BE2C (cell line): ENCODE measurements at regions not wholly inside any gene's neighbourhood (a gene's known extent, or its start where the extent isn't known, plus 50 kb on each side); places are given as distances from the start of the nearest gene placed in this dataset.
"Not testable (repeated sequence)": the region's sequence is repeated elsewhere in the genome, so short reads cannot be mapped to it uniquely, and the experiment has no call there.

Experiments used
- DNase-seq: peaks from one replicate; pipeline ENCODE4 v3.0.0-alpha.2; 2020
- H3K27me3 ChIP-seq: fragments of 250-450 bp; sonication (Bioruptor Pico); 2 replicates; pipeline ENCODE4 v1.5.1; 2020; ENCODE audit warnings: mild to moderate bottlenecking
- H3K36me3 ChIP-seq: fragments of 250-450 bp; sonication (Bioruptor Pico); 2 replicates; pipeline ENCODE4 v1.5.1; 2020; ENCODE audit warnings: mild to moderate bottlenecking
- H3K4me1 ChIP-seq: fragments of 250-450 bp; sonication (Bioruptor Pico); 2 replicates; pipeline ENCODE4 v1.5.1; 2020
- H3K4me3 ChIP-seq: 2 replicates; pipeline ENCODE4 v1.5.1; 2011; ENCODE audit warnings: low read depth, low read length
- H3K9me3 ChIP-seq: fragments of 250-450 bp; sonication (Bioruptor Pico); 2 replicates; pipeline ENCODE4 v1.5.1; 2020

DNA sequence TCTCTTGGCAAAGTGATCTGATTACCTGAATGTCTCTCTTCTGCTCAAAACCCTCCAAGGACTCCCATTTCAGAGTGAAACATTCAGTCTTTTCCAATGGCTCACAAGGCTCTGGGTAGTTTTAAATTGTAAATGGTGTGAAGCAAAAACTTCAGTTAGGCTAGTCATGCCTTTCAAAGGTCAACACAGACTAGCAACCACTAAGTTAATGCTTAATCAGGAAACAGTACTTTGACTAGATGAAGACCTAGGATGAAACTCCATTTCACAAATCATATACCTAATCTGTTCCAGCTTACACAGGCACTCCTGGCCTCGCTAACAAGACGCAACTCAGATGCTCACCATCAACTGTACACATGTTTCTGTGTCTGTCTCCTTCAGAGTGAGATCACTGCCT is 240.9 kb downstream of the TP53TG3F start:
- H3K36me3 ChIP-seq, H3K4me3 ChIP-seq, DNase-seq: not testable (repeated sequence)

DNA sequence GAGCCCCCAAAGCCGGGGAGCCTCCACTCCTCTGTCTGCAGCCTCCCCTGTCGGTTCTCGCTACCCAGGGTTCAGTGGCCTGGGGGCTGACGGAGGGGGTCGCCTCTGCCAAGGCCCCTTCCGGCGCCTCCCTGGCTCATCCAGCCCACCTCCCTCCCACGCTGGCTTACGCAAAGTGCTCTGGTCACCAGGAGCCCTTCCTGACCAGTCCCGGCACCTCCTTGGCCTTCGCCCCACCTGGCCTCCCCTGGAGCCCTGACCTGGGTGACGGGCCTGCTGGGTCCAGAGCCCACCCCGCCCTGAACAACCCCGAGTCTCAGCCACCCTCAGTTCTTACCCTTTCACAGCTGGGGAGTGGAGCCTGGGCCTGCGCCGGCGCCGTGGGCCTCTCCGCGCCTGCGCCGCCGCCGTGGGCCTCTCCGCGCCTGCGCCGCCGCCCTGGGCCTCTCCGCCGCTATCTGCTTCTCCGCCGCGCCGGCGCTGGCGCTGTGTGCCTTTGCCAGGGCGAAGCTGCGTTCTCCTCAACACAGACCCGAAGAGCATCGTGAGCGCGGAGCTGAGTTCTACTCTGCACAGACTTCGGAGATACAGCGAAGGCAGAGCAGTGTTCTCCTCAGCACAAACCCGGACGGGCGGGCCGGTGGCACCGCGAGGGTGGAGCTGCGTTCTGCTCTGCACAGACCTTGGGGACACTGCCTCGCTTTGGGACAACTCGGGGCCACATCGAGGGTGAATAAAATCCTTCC is 247.6 kb downstream of the TP53TG3F start:
- DNase-seq, H3K4me3 ChIP-seq, H3K27me3 ChIP-seq, H3K4me1 ChIP-seq, H3K36me3 ChIP-seq, H3K9me3 ChIP-seq: not testable (repeated sequence)

More for the DNA sequence above, 240.9 kb downstream of the TP53TG3F start:
- H3K27me3 ChIP-seq, H3K9me3 ChIP-seq, H3K4me1 ChIP-seq: not testable (repeated sequence)

- H3K27me3 ChIP-seq, DNase-seq, H3K9me3 ChIP-seq, H3K4me3 ChIP-seq, H3K36me3 ChIP-seq, H3K4me1 ChIP-seq: not testable (repeated sequence)
These were observed 248.2 kb downstream of the TP53TG3F start for GRCh38 chr16:33707591-33707934.

GRCh38 chr16:33709856-33710695 is 250.7 kb downstream of the TP53TG3F start:
- H3K9me3 ChIP-seq, DNase-seq, H3K4me1 ChIP-seq, H3K4me3 ChIP-seq, H3K27me3 ChIP-seq, H3K36me3 ChIP-seq: not testable (repeated sequence)

DNA sequence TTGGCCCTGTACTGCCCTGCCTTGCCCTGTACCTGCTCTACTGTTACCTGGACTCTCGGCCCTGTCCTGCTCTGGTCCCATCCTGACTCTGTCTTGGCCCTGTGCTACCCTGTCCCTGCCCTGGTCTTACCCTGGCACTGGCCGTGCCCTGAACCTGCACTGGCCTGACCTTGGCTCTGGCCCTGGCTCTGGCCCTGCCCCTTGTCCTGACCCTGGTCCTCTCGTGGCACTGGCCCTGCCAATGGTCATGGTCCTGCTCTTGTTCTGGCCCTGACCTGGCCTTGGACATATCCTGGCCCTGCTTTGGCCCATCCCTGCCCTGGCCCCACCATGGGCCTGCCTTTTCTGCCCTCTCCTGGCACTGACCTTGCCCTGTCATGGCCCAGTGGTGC is 251.3 kb downstream of the TP53TG3F start:
- DNase-seq, H3K27me3 ChIP-seq, H3K9me3 ChIP-seq, H3K4me3 ChIP-seq, H3K4me1 ChIP-seq, H3K36me3 ChIP-seq: not testable (repeated sequence)

DNA sequence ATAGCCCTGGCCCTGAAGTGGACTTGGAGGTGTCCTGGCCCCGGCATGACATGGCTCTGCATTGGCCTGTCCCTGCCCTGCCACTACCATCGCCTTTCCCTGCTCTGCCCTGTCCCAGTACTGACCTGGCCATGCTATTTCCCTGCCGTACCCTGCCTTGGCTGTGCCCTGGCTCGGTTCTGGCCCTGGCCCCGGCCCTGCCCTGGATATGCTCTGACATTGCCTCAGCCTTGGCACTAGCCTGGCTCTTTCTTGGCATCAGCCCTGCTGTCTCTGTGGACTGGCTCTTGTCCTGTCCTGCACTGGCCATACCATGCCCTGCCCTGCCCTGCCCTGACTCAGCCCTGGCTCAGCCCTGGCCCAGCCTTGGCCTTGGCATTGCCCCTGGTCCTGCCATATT is 252.2 kb downstream of the TP53TG3F start:
- not testable (repeated sequence) for H3K4me1 ChIP-seq, H3K27me3 ChIP-seq, H3K36me3 ChIP-seq, H3K9me3 ChIP-seq, H3K4me3 ChIP-seq, DNase-seq

DNA sequence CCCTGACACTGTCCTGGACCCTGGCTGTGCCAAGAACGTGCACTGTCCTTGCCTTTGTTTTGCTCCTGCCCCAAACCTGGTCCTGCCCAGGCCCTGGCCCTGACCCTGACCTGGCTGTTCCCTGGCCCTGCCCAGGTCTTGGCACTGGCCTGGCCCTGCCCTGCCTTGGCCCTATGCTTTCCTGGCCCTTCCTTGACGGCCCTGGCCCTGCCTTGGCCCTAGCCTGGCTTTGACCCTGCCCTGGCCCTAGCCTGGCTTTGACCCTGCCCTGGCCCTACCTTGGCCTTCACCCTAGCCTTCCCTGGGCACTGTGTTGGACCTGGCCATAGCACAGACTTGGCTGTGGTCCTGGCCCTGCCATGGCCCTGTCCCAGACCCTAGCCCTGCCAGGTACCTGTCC is 252.9 kb downstream of the TP53TG3F start:
- H3K4me1 ChIP-seq, H3K27me3 ChIP-seq: not testable (repeated sequence)

GRCh38 chr16:33712851-33713709 is 253.7 kb downstream of the TP53TG3F start:
- DNase-seq, H3K4me3 ChIP-seq, H3K27me3 ChIP-seq, H3K36me3 ChIP-seq, H3K9me3 ChIP-seq, H3K4me1 ChIP-seq: not testable (repeated sequence)

More for the DNA sequence above, 252.9 kb downstream of the TP53TG3F start:
- not testable (repeated sequence) for H3K36me3 ChIP-seq, DNase-seq, H3K9me3 ChIP-seq, H3K4me3 ChIP-seq

- not testable (repeated sequence) for H3K9me3 ChIP-seq, H3K4me1 ChIP-seq, DNase-seq, H3K4me3 ChIP-seq, H3K36me3 ChIP-seq, H3K27me3 ChIP-seq
These were observed 254.5 kb downstream of the TP53TG3F start for GRCh38 chr16:33713710-33714538.

GRCh38 chr16:33731167-33731566 is 271.8 kb downstream of the TP53TG3F start:
- DNase-seq, H3K4me1 ChIP-seq, H3K4me3 ChIP-seq, H3K36me3 ChIP-seq, H3K9me3 ChIP-seq, H3K27me3 ChIP-seq: not testable (repeated sequence)

GRCh38 chr16:33734650-33735049 is 275.2 kb downstream of the TP53TG3F start:
- H3K4me3 ChIP-seq, H3K9me3 ChIP-seq, H3K4me1 ChIP-seq, H3K36me3 ChIP-seq, DNase-seq, H3K27me3 ChIP-seq: not testable (repeated sequence)

- DNase-seq, H3K4me3 ChIP-seq, H3K36me3 ChIP-seq, H3K9me3 ChIP-seq, H3K27me3 ChIP-seq, H3K4me1 ChIP-seq: not testable (repeated sequence)
These were observed 307.7 kb downstream of the TP53TG3F start for GRCh38 chr16:33766869-33767765.

GRCh38 chr16:33768710-33769109 is 309.3 kb downstream of the TP53TG3F start:
- not testable (repeated sequence) for H3K9me3 ChIP-seq, H3K4me1 ChIP-seq, H3K36me3 ChIP-seq, H3K4me3 ChIP-seq, DNase-seq, H3K27me3 ChIP-seq

GRCh38 chr16:33769180-33769846 is 309.9 kb downstream of the TP53TG3F start:
- DNase-seq, H3K36me3 ChIP-seq: not testable (repeated sequence)

More at GRCh38 chr16:33769180-33769846, 309.9 kb downstream of the TP53TG3F start:
- H3K4me1 ChIP-seq, H3K4me3 ChIP-seq, H3K27me3 ChIP-seq, H3K9me3 ChIP-seq: not testable (repeated sequence)
